ENCODE measurements at regions not wholly inside any gene's neighbourhood (a gene's known extent, or its start where the extent isn't known, plus 50 kb on each side); places are given as distances from the start of the nearest gene placed in this dataset.

- no peak for TF ChIP-seq SAFB2 (IDR thresholded peaks at IDR 0.05; ENCODE audit: borderline replicate concordance, low read depth, low read length, severe bottlenecking)
- TF ChIP-seq HMG20A (CRISPR knock-in tag; conservative IDR thresholded peaks at IDR 0.05): no peak
- peak; percentile 79 for TF ChIP-seq DACH1 (IDR thresholded peaks at IDR 0.05; ENCODE audit: partially characterized antibody)
- TF ChIP-seq MYNN (IDR thresholded peaks at IDR 0.05): peak; percentile 73
- no peak for TF ChIP-seq MYNN (CRISPR knock-in tag; IDR thresholded peaks at IDR 0.05)
- TF ChIP-seq HDAC2 (IDR thresholded peaks at IDR 0.05): peak; percentile 42; the same call in 1 of the 2 replicates
- TF ChIP-seq KDM1A (IDR thresholded peaks at IDR 0.05): peak in 1 of 2 experiments; percentile 43; a peak in 1 of 4 replicates
- TF ChIP-seq SAP30 (IDR thresholded peaks at IDR 0.05; ENCODE audit: borderline replicate concordance, insufficient read depth, low read depth, low read length, poor library complexity, severe bottlenecking): no peak
- TF ChIP-seq YBX1 (IDR thresholded peaks at IDR 0.05): no peak
- TF ChIP-seq ZNF518B (CRISPR knock-in tag; IDR thresholded peaks at IDR 0.05): no peak
- peak; percentile 15; the same call in 1 of the 2 replicates for TF ChIP-seq ATF7 (IDR thresholded peaks at IDR 0.05)
- peak; percentile 20; the same call in 1 of the 2 replicates for TF ChIP-seq CREM (IDR thresholded peaks at IDR 0.05; ENCODE audit: low read depth)
- peak; percentile 45; the same call in 1 of the 2 replicates for TF ChIP-seq C11orf30 (IDR thresholded peaks at IDR 0.05; ENCODE audit: low read depth)
- no peak for TF ChIP-seq KLF6 (CRISPR knock-in tag; IDR thresholded peaks at IDR 0.05; ENCODE audit: borderline replicate concordance)
- no peak for TF ChIP-seq HNRNPL (IDR thresholded peaks at IDR 0.05; ENCODE audit: low read depth, low read length)
- peak; percentile 38; the same call in 1 of the 2 replicates for TF ChIP-seq CBFA2T2 (conservative IDR thresholded peaks at IDR 0.05)
- no peak for TF ChIP-seq ZNF398 (CRISPR knock-in tag; IDR thresholded peaks at IDR 0.05)
- no peak for TF ChIP-seq NR3C1 (CRISPR knock-in tag; IDR thresholded peaks at IDR 0.05)
- no peak; the same call in 1 of the 2 replicates for TF ChIP-seq ZNF766 (CRISPR knock-in tag; conservative IDR thresholded peaks at IDR 0.05)
- no peak for TF ChIP-seq TOE1 (IDR thresholded peaks at IDR 0.05; ENCODE audit: borderline replicate concordance)
- no peak for TF ChIP-seq TOE1 (CRISPR knock-in tag; IDR thresholded peaks at IDR 0.05; ENCODE audit: borderline replicate concordance, low read depth)
- no peak for TF ChIP-seq HNRNPLL (IDR thresholded peaks at IDR 0.05; ENCODE audit: low read depth, low read length, poor library complexity, severe bottlenecking)
- TF ChIP-seq PRPF4 (IDR thresholded peaks at IDR 0.05; ENCODE audit: insufficient read depth, low read depth, low read length, poor library complexity, severe bottlenecking): no peak
- peak; percentile 15; the same call in 1 of the 2 replicates for TF ChIP-seq GATAD2B (IDR thresholded peaks at IDR 0.05; ENCODE audit: borderline replicate concordance)
- no peak for TF ChIP-seq ZNF79 (CRISPR knock-in tag; IDR thresholded peaks at IDR 0.05; ENCODE audit: low read depth)
- TF ChIP-seq SMARCC2 (IDR thresholded peaks at IDR 0.05; ENCODE audit: low read depth): 0 out of 2 replicates have a peak, but pooled peaks have one; percentile 47
- TF ChIP-seq TAL1 (IDR thresholded peaks at IDR 0.05): peak; percentile 19; the same call in 1 of the 2 replicates
These were observed 106.4 kb upstream of the SSTR4 start (continued) for GRCh38 chr20:22928679-22929078.

Measured in K562 (cell line).